ENCODE measurements at regions not wholly inside any gene's neighbourhood (a gene's known extent, or its start where the extent isn't known, plus 50 kb on each side); places are given as distances from the start of the nearest gene placed in this dataset.

- no peak overlapping the region for H3K27ac ChIP-seq
Measured at GRCh38 chr1:94708299-94708685, 111.9 kb upstream of the SLC44A3 start.

GRCh38 chr1:94707321-94708298 lies 112.5 kb upstream of the SLC44A3 start:
- Histone ChIP-seq H3K27ac (no peak overlapping the region), H3K4me3 (no peak overlapping the region), H3K4me1 (no peaks in the 10 kb centered on the region), H3K9me3 (no peaks in the 10 kb centered on the region), H3K36me3 (ENCODE audit: insufficient read depth in 1 of 2, low read depth in 1 of 2) (no peaks in the 10 kb centered on the region), H3K27me3 (ENCODE audit: insufficient read depth in 3 of 3, low read length in 2 of 3) (no peaks in the 10 kb centered on the region)
- peak in 1 of 4 donors; percentile 20 for ATAC-seq
- DNase-seq = peak; percentile 48 to 64
- no peak for TF ChIP-seq CTCF (IDR thresholded peaks at IDR 0.05)
- WGBS, 3 donors = 40 to 57% (median 43%) methylated on average over 13 of the region's 13 CpGs
- intact Hi-C loops (cut with DNase I) = no loop called here

More at GRCh38 chr1:94708299-94708685, 111.9 kb upstream of the SLC44A3 start:
- Histone ChIP-seq H3K9me3 (no peaks in the 10 kb centered on the region), H3K36me3 (ENCODE audit: insufficient read depth in 1 of 2, low read depth in 1 of 2) (no peaks in the 10 kb centered on the region), H3K4me1 (no peaks in the 10 kb centered on the region), H3K4me3 (no peak overlapping the region), H3K27me3 (ENCODE audit: insufficient read depth in 3 of 3, low read length in 2 of 3) (no peaks in the 10 kb centered on the region)
- TF ChIP-seq CTCF (IDR thresholded peaks at IDR 0.05) = no peak
- DNase-seq (no peak), ATAC-seq (no peak)
- WGBS, 3 donors = 85 to 94% (median 89%) methylated on average over 2 of the region's 2 CpGs
- intact Hi-C loops (cut with DNase I) = no loop called here

GRCh38 chr1:94702442-94702815 lies 117.7 kb upstream of the SLC44A3 start:
- 63 to 74% (median 68%) methylated on average over 1 of the region's 1 CpG for WGBS, 3 donors
- H3K9me3 ChIP-seq = no peaks in the 10 kb centered on the region
- TF ChIP-seq CTCF (IDR thresholded peaks at IDR 0.05) = no peak
- no peaks in the 10 kb centered on the region for H3K27me3 ChIP-seq (ENCODE audit: insufficient read depth in 3 of 3, low read length in 2 of 3)
- intact Hi-C loops (cut with DNase I) = no loop called here
- H3K4me3 ChIP-seq = no peak overlapping the region
- peak in 3 of 4 donors; percentile 75 to 88 (median 83) for ATAC-seq
- no peaks in the 10 kb centered on the region for H3K36me3 ChIP-seq (ENCODE audit: insufficient read depth in 1 of 2, low read depth in 1 of 2)
- no peaks in the 10 kb centered on the region for H3K4me1 ChIP-seq
- H3K27ac ChIP-seq = peak overlapping the region; percentile 46
- DNase-seq = peak; percentile 73 to 83

GRCh38 chr1:94701796-94702441 lies 118.2 kb upstream of the SLC44A3 start:
- DNase-seq = no peak
- H3K36me3 ChIP-seq (ENCODE audit: insufficient read depth in 1 of 2, low read depth in 1 of 2) = no peaks in the 10 kb centered on the region
- H3K9me3 ChIP-seq = no peaks in the 10 kb centered on the region
- no peak for TF ChIP-seq CTCF (IDR thresholded peaks at IDR 0.05)
- intact Hi-C loops (cut with DNase I) = no loop called here
- H3K4me3 ChIP-seq = no peak overlapping the region
- no peak for ATAC-seq
- H3K27ac ChIP-seq = peak overlapping the region; percentile 46
- 77 to 82% (median 79%) methylated on average over 2 of the region's 2 CpGs for WGBS, 3 donors
- H3K4me1 ChIP-seq = no peaks in the 10 kb centered on the region
- H3K27me3 ChIP-seq (ENCODE audit: insufficient read depth in 3 of 3, low read length in 2 of 3) = no peaks in the 10 kb centered on the region

Data from psoas muscle (tissue), 7 donors.